Mesendoderm (in vitro differentiated cells): ENCODE measurements at regions not wholly inside any gene's neighbourhood (a gene's known extent, or its start where the extent isn't known, plus 50 kb on each side); places are given as distances from the start of the nearest gene placed in this dataset.

ENCODE experiments used
- DNase-seq: peaks from one replicate; pipeline ENCODE4 v3.0.0; 2013
- H2AK5ac ChIP-seq: 2 replicates; pipeline ENCODE4 v1.6.1; 2013; ENCODE audit warnings: low read length, inconsistent platforms
- H2BK120ac ChIP-seq: 2 replicates; pipeline ENCODE4 v1.6.1; 2013; ENCODE audit warnings: low read depth, mild to moderate bottlenecking, low read length, moderate library complexity, mixed read lengths
- H2BK15ac ChIP-seq: replicated peaks from 2 replicates; pipeline ENCODE4 v1.6.1; 2013; ENCODE audit warnings: low read depth, mild to moderate bottlenecking, moderate library complexity
- H2BK5ac ChIP-seq: 2 replicates; pipeline ENCODE4 v1.6.1; 2013; ENCODE audit warnings: low read length, inconsistent platforms
- H3K18ac ChIP-seq: 2 replicates; pipeline ENCODE4 v1.6.1; 2013; ENCODE audit warnings: mild to moderate bottlenecking, low read length, mixed read lengths
- H3K23ac ChIP-seq: one replicate; pipeline ENCODE4 v1.6.1; 2013; ENCODE audit warnings: low read length
- H3K27ac ChIP-seq: 2 replicates; pipeline ENCODE4 v1.5.1; 2013; ENCODE audit warnings: low read depth, mild to moderate bottlenecking, inconsistent platforms, low read length, moderate library complexity
- H3K27me3 ChIP-seq: 2 replicates; pipeline ENCODE4 v1.6.1; 2013; ENCODE audit warnings: low read length, control low read depth, mild to moderate bottlenecking, inconsistent platforms; ENCODE audit not compliant: insufficient read depth, poor library complexity
- H3K36me3 ChIP-seq: 2 replicates; pipeline ENCODE4 v1.6.1; 2013; ENCODE audit warnings: low read length, inconsistent platforms; ENCODE audit not compliant: control insufficient read depth, insufficient read depth
- H3K4ac ChIP-seq: one replicate; pipeline ENCODE4 v1.6.1; 2013; ENCODE audit warnings: low read depth, mild to moderate bottlenecking, low read length, moderate library complexity
- H3K4me1 ChIP-seq: 2 replicates; pipeline ENCODE4 v1.6.1; 2013; ENCODE audit warnings: low read depth, low read length, inconsistent platforms; ENCODE audit not compliant: control insufficient read depth
- H3K4me2 ChIP-seq: 2 replicates; pipeline ENCODE4 v1.6.1; 2013; ENCODE audit warnings: low read length
- H3K4me3 ChIP-seq: 2 replicates; pipeline ENCODE4 v1.5.1; 2013; ENCODE audit warnings: mild to moderate bottlenecking, low read length
- H3K56ac ChIP-seq: one replicate; pipeline ENCODE4 v1.6.1; 2013; ENCODE audit warnings: low read length
- H3K79me1 ChIP-seq: 2 replicates; pipeline ENCODE4 v1.6.1; 2013; ENCODE audit warnings: low read length, inconsistent platforms
- H3K79me2 ChIP-seq: 2 replicates; pipeline ENCODE4 v1.6.1; 2013; ENCODE audit warnings: mild to moderate bottlenecking, low read length; ENCODE audit not compliant: control insufficient read depth, insufficient read depth
- H3K9ac ChIP-seq: 2 replicates; pipeline ENCODE4 v1.6.1; 2013; ENCODE audit warnings: low read length, inconsistent platforms
- H4K5ac ChIP-seq: one replicate; pipeline ENCODE4 v1.6.1; 2013; ENCODE audit warnings: low read length
- H4K8ac ChIP-seq: one replicate; pipeline ENCODE4 v1.6.1; 2013; ENCODE audit warnings: low read depth, mild to moderate bottlenecking, control low read depth, low read length, moderate library complexity
- WGBS: extraction: QIAGEN DNeasy Blood & Tissue Kit; methylation state at CpG from one replicate; pipeline ENCODE4 v1.1.7; 2013; ENCODE audit warnings: low lambda C conversion rate, missing lambda C conversion rate; ENCODE audit not compliant: insufficient coverage; ENCODE audit errors: extremely low coverage; 5-methylcytosine and 5-hydroxymethylcytosine counted together

- H2BK5ac ChIP-seq = no peak overlapping the region
- no peak overlapping the region for H4K8ac ChIP-seq
- H3K4me3 ChIP-seq = no peak overlapping the region
- no peak overlapping the region for H3K4ac ChIP-seq
- H2BK120ac ChIP-seq = no peak overlapping the region
- no peaks in the 10 kb centered on the region for H3K36me3 ChIP-seq
- no peak overlapping the region for H3K9ac ChIP-seq
- no peaks in the 10 kb centered on the region for H3K79me2 ChIP-seq
- no peak overlapping the region for H3K27ac ChIP-seq
- H3K18ac ChIP-seq = no peak overlapping the region
- H2BK15ac ChIP-seq = no peak overlapping the region
- no peaks in the 10 kb centered on the region for H3K79me1 ChIP-seq
- no peaks in the 10 kb centered on the region for H3K27me3 ChIP-seq
- H2AK5ac ChIP-seq = no peak overlapping the region
- H3K56ac ChIP-seq = no peak overlapping the region
- H3K4me1 ChIP-seq = no peaks in the 10 kb centered on the region
- no peak overlapping the region for H3K4me2 ChIP-seq
- H4K5ac ChIP-seq = no peak overlapping the region
- WGBS = no CpG with 5 or more reads among the region's 1 CpG
- DNase-seq = no peak
- no peak overlapping the region for H3K23ac ChIP-seq
These were observed 983.5 kb downstream of the FAT4 start for GRCh38 chr4:126298271-126298670.

DNA sequence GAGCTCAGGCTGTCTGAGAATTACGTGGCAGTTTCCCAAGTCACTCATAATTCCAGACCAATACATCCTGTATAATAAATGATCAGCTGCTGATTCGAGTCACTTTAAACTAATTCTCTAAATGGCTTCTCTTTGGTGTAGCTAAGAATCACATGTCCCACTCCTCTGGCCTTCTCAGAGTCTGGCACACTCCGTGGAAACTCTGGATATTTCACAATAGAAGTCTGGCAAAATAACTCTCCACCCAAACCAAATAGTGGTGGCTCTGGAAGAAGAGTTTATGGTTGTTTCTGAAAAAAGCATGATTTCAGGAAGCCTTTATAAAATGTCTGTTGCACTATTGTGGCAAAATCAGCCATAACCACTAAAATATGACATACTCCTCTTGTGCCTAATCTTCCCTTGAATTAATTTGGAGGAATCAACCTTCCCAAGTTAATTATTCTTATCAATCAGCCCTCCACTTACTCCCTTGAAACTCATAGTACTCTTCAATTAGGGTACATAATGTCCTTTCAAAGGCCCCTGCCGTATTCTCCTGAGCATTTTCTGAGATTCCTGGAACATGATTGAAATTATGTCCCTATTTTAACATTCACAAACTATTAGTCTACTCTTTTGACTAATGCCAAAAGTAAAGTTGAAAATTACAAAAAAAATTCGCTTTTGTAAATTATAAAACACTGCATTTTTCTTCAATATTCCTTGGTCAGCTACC, 991.6 kb downstream of the FAT4 start:
- Histone ChIP-seq H3K27ac (no peak overlapping the region), H4K8ac (no peak overlapping the region), H3K4me2 (no peak overlapping the region), H2BK5ac (no peak overlapping the region), H2BK15ac (no peak overlapping the region), H3K23ac (no peak overlapping the region), H4K5ac (no peak overlapping the region), H3K4me3 (no peak overlapping the region), H3K27me3 (no peaks in the 10 kb centered on the region), H3K4me1 (no peaks in the 10 kb centered on the region), H3K79me1 (no peaks in the 10 kb centered on the region), H2AK5ac (no peak overlapping the region), H2BK120ac (no peak overlapping the region), H3K4ac (no peak overlapping the region), H3K79me2 (no peaks in the 10 kb centered on the region), H3K36me3 (no peaks in the 10 kb centered on the region), H3K9ac (no peak overlapping the region), H3K18ac (no peak overlapping the region), H3K56ac (no peak overlapping the region)
- no peak for DNase-seq
- no CpG with 5 or more reads among the region's 5 CpGs for WGBS

- H3K4me3 ChIP-seq = no peak overlapping the region
- H3K18ac ChIP-seq = no peak overlapping the region
- H4K5ac ChIP-seq = no peak overlapping the region
- H3K79me1 ChIP-seq = no peaks in the 10 kb centered on the region
- no peaks in the 10 kb centered on the region for H3K4me1 ChIP-seq
- no peak overlapping the region for H2BK120ac ChIP-seq
- no peaks in the 10 kb centered on the region for H3K27me3 ChIP-seq
- H3K27ac ChIP-seq = no peak overlapping the region
- H3K9ac ChIP-seq = no peak overlapping the region
- DNase-seq = no peak
- no CpG with 5 or more reads among the region's 3 CpGs for WGBS
- no peak overlapping the region for H3K4me2 ChIP-seq
- no peak overlapping the region for H2BK15ac ChIP-seq
- H4K8ac ChIP-seq = no peak overlapping the region
- no peak overlapping the region for H3K56ac ChIP-seq
- H3K4ac ChIP-seq = no peak overlapping the region
- H2BK5ac ChIP-seq = no peak overlapping the region
- no peaks in the 10 kb centered on the region for H3K79me2 ChIP-seq
- H3K23ac ChIP-seq = no peak overlapping the region
- H2AK5ac ChIP-seq = no peak overlapping the region
- no peaks in the 10 kb centered on the region for H3K36me3 ChIP-seq
These were observed 1003.6 kb downstream of the FAT4 start for GRCh38 chr4:126318376-126318775.

DNA sequence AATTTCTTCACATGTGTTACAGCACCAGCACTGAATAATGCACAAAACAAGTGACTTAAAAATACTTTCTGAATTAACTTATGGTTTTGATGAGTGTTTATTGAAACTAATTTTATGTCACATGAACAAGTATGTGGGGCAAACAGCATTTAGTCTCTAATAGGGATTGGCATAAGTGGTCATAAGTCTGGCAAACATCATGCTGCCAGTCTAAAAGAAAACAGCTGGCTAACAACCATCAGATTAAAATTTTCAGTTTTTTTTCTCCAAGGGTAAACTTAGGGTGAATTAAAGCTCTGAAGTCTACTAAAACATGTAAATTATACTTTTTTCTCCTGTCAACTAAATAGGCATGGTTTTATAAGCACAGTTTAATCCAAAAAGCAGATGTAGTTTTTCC, 1014.2 kb downstream of the FAT4 start:
- H3K79me2 ChIP-seq = no peaks in the 10 kb centered on the region

GRCh38 chr4:126338548-126338947, 1023.8 kb downstream of the FAT4 start:
- Histone ChIP-seq H3K4me3 (no peak overlapping the region), H3K27me3 (no peaks in the 10 kb centered on the region), H3K79me1 (no peaks in the 10 kb centered on the region), H3K56ac (no peak overlapping the region), H4K8ac (no peak overlapping the region), H2BK5ac (no peak overlapping the region), H2BK15ac (peak overlapping the region; percentile 19), H3K4ac (no peak overlapping the region), H3K4me2 (no peak overlapping the region), H2BK120ac (no peak overlapping the region), H3K23ac (no peak overlapping the region), H4K5ac (no peak overlapping the region), H3K9ac (no peak overlapping the region), H3K18ac (no peak overlapping the region), H3K4me1 (no peaks in the 10 kb centered on the region), H3K79me2 (no peaks in the 10 kb centered on the region), H3K36me3 (no peaks in the 10 kb centered on the region), H2AK5ac (no peak overlapping the region), H3K27ac (no peak overlapping the region)
- WGBS = no CpG with 5 or more reads among the region's 2 CpGs
- DNase-seq = no peak

More for the DNA sequence above, 1014.2 kb downstream of the FAT4 start:
- Histone ChIP-seq H2AK5ac (no peak overlapping the region), H2BK120ac (no peak overlapping the region), H4K5ac (no peak overlapping the region), H3K4me2 (no peak overlapping the region), H3K56ac (no peak overlapping the region), H3K9ac (no peak overlapping the region), H3K18ac (no peak overlapping the region), H2BK15ac (no peak overlapping the region), H3K27me3 (no peaks in the 10 kb centered on the region), H3K79me1 (no peaks in the 10 kb centered on the region), H4K8ac (no peak overlapping the region), H2BK5ac (no peak overlapping the region), H3K36me3 (no peaks in the 10 kb centered on the region), H3K4ac (no peak overlapping the region), H3K4me3 (no peak overlapping the region), H3K23ac (no peak overlapping the region), H3K4me1 (no peaks in the 10 kb centered on the region), H3K27ac (no peak overlapping the region)
- no peak for DNase-seq

DNA sequence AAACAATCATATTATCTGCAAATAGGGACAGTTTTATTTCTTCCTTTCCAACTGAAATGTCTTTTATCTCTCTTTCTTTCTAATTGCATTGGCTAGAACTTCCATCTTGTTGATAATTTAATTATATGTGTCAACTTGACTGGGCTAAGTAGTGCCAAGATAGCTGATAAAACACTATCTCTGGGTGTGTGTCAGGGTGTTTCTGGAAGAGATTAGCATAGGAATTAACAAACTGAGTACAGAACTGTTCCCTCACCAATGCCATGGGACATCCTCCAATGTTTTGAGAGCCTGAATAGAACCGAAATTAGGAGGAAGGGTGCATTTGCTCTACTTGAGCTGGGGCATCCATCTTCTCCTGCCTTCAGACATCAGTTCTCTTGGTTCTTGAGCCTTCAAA, 1027.2 kb downstream of the FAT4 start:
- Histone ChIP-seq H4K8ac (no peak overlapping the region), H3K23ac (no peak overlapping the region), H3K18ac (no peak overlapping the region), H3K4me3 (no peak overlapping the region), H2BK120ac (no peak overlapping the region), H2BK5ac (no peak overlapping the region), H2AK5ac (no peak overlapping the region), H3K4ac (no peak overlapping the region), H3K36me3 (no peaks in the 10 kb centered on the region), H3K9ac (no peak overlapping the region), H3K79me2 (no peaks in the 10 kb centered on the region), H3K27me3 (no peaks in the 10 kb centered on the region), H4K5ac (no peak overlapping the region), H3K27ac (no peak overlapping the region), H3K4me1 (no peaks in the 10 kb centered on the region), H3K79me1 (no peaks in the 10 kb centered on the region), H3K4me2 (no peak overlapping the region), H3K56ac (no peak overlapping the region), H2BK15ac (no peak overlapping the region)
- WGBS = no CpG with 5 or more reads among the region's 1 CpG
- peak; percentile 60 for DNase-seq
